Left lung (tissue), 4 donors: ENCODE measurements at regions not wholly inside any gene's neighbourhood (a gene's known extent, or its start where the extent isn't known, plus 50 kb on each side); places are given as distances from the start of the nearest gene placed in this dataset.

ENCODE experiments used
- ATAC-seq: fragments of 200-7000 bp; cut with Tn5 transposase; one replicate; pipeline ENCODE4 v1.9.1; 2020; ENCODE audit warnings: moderate library complexity
- DNase-seq, 4 donors: peaks; one replicate each; pipeline ENCODE4 v3.0.0-alpha.2; 2013 to 2020
- H3K27ac ChIP-seq, 2 donors: fragments of 200-600 bp; sonication (generic) in 1 of 2; one replicate each; pipeline versions ENCODE4 v1.5.0 to v1.8.0; 2020 to 2021
- H3K27me3 ChIP-seq, 2 donors: fragments of 200-600 bp; sonication (generic) in 1 of 2; one replicate each; pipeline versions ENCODE4 v1.5.0 to v1.8.0; 2020 to 2021
- H3K36me3 ChIP-seq, 2 donors: fragments of 200-600 bp; sonication (generic) in 1 of 2; one replicate each; pipeline versions ENCODE4 v1.5.0 to v1.8.0; 2020 to 2021
- H3K4me1 ChIP-seq, 2 donors: fragments of 200-600 bp; one replicate each; pipeline ENCODE4 v1.8.0; 2021
- H3K4me3 ChIP-seq, 2 donors: fragments of 200-600 bp; sonication (generic) in 1 of 2; one replicate each; pipeline versions ENCODE4 v1.5.0 to v1.8.0; 2020 to 2021; ENCODE audit warnings: mild to moderate bottlenecking in 1 of 2
- H3K9me3 ChIP-seq, 2 donors: fragments of 200-600 bp; sonication (generic) in 1 of 2; one replicate each; pipeline versions ENCODE4 v1.5.0 to v1.8.0; 2020 to 2021
- intact Hi-C, 2 donors: fragments of 100-400 bp; cut with DNase I; formaldehyde crosslinking; loops; one replicate each; pipeline versions ENCODE4 v1.11.2 to v1.14.2; 2022
- TF ChIP-seq, protein P1 (sequence below), 2 donors: fragments of 200-600 bp; sonication (generic) in 1 of 2; IDR thresholded peaks; one replicate each; pipeline versions ENCODE4 v1.5.0 to v1.8.0; 2021; ENCODE audit warnings: antibody characterized with exemption in 2 of 2
- donor health status: DM: no; HTN: yes; CAD: no.
- donor health status: DM: no; HTN: no; CAD: no.

DNA sequence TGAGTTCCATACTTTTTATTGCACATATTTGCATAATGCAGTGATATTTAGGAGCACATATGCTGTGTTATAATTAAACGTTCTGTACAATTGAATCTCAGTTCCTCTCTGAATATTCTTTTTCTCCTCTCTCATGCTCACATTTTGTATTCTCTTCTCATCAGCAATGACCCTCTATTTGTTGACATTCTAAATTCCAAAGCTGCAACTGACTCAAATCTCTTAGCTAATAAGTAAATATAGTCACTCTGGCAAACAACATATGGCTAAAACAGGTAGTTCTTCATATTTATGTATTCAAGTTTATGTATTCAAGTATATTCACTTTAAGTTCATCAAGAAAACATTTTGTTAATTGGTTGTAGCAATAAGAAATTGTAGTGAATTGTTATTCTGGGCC is 907.4 kb upstream of the VRK2 start:
- no peak for ATAC-seq

DNA sequence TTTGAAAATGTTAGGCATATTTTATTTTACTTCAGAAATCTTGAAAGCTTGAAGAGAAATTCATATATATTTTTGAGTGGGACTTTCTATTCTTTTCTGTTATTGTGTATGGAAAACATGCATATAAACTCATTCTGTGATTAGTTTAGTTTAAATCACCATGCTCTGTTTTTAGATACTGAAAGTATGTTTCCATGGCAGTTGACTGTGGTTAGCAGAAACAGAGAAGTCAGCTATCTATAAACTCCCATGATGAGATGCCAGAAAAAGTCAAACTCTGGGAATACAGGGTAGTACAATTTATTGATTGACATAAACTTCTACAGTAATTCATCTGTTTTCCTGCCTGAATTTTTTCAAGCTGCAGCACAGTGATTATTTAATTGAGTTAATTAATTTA is 905.3 kb upstream of the VRK2 start:
- no peak overlapping the region for H3K4me3 ChIP-seq
- DNase-seq (no peak), ATAC-seq (no peak)
- H3K36me3 ChIP-seq, result no peaks in the 10 kb centered on the region
- peaks cover 0 to 9% of the 10 kb centered on the region in 2 donors for H3K9me3 ChIP-seq
- H3K4me1 ChIP-seq, result no peaks in the 10 kb centered on the region
- H3K27ac ChIP-seq, result no peak overlapping the region
- TF ChIP-seq, protein P1, sequence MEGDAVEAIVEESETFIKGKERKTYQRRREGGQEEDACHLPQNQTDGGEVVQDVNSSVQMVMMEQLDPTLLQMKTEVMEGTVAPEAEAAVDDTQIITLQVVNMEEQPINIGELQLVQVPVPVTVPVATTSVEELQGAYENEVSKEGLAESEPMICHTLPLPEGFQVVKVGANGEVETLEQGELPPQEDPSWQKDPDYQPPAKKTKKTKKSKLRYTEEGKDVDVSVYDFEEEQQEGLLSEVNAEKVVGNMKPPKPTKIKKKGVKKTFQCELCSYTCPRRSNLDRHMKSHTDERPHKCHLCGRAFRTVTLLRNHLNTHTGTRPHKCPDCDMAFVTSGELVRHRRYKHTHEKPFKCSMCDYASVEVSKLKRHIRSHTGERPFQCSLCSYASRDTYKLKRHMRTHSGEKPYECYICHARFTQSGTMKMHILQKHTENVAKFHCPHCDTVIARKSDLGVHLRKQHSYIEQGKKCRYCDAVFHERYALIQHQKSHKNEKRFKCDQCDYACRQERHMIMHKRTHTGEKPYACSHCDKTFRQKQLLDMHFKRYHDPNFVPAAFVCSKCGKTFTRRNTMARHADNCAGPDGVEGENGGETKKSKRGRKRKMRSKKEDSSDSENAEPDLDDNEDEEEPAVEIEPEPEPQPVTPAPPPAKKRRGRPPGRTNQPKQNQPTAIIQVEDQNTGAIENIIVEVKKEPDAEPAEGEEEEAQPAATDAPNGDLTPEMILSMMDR (IDR thresholded peaks at IDR 0.05), result no peak
- intact Hi-C loops, result no loop called here
- H3K27me3 ChIP-seq, result no peaks in the 10 kb centered on the region

More for the DNA sequence above, 907.4 kb upstream of the VRK2 start:
- Histone ChIP-seq H3K27me3 (no peaks in the 10 kb centered on the region), H3K27ac (no peak overlapping the region), H3K4me1 (no peaks in the 10 kb centered on the region), H3K36me3 (no peaks in the 10 kb centered on the region), H3K9me3 (no peaks in the 10 kb centered on the region), H3K4me3 (no peak overlapping the region)
- DNase-seq, result no peak
- TF ChIP-seq, protein P1 (IDR thresholded peaks at IDR 0.05), result no peak
- intact Hi-C loops, result no loop called here

DNA sequence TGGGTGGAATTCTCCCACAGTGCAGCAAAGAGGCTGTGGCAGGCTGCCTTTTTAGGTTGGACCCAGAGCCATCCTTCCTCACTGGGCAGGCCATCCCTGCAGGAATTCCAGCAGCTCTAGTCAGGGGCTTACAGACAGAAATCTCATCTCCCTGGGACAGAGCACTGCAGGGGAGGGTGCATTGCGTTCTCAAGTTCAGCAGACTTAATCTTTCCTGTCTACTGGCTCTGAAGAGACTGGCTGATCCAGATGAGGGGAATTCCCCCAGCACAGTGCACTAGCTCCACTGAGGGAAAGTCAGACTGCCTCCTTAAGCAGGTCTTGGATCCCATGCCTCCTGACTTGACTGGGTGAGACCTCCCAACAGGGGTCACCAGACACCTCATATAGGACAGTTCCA is 899.7 kb upstream of the VRK2 start:
- no peak for DNase-seq
- no peaks in the 10 kb centered on the region for H3K36me3 ChIP-seq
- H3K4me3 ChIP-seq, result no peak overlapping the region
- no peaks in the 10 kb centered on the region for H3K27me3 ChIP-seq
- TF ChIP-seq, protein P1 (IDR thresholded peaks at IDR 0.05), result no peak
- peaks cover 0 to 33% of the 10 kb centered on the region in 2 donors for H3K9me3 ChIP-seq
- H3K27ac ChIP-seq, result no peak overlapping the region
- no peaks in the 10 kb centered on the region for H3K4me1 ChIP-seq
- ATAC-seq, result no peak
- intact Hi-C loops, result no loop called here

DNA sequence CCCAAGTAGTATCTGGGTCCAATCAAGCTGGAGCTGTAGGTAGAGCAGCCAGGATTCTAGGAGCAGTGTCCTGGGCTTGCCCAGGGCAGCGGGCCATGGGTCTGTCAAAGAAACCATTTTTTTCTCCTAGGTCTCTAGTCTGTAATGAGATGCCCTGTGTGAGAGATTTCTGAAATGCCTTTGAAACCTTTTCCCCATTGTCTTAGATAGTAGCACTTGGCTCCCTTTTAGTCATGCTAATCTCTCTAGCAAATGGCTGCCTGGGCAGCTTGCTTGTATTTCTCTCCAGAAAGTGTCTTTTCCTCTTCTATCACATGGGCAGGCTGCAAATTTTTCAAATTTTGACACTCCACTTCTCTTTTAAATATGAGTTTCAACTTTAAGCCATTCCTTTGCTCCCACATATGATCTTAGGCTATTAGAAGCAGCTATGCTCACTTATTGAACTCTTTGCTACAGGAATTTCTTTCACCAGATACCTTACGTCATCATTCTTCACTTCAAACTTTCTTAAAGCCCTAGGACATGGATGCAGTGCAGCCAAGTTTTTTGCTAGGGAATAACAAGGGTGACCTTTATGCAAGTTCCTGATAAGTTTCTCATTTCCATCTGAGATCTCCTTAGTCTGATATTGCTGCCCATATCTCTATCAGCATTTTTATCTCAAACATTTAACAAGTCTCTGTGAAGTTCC is 890.2 kb upstream of the VRK2 start:
- H3K36me3 ChIP-seq, result no peaks in the 10 kb centered on the region
- TF ChIP-seq, protein P1 (IDR thresholded peaks at IDR 0.05), result no peak
- no peak overlapping the region for H3K4me3 ChIP-seq
- no peaks in the 10 kb centered on the region for H3K4me1 ChIP-seq
- intact Hi-C loops, result no loop called here
- peak in 1 of 4 donors; percentile 6 for DNase-seq
- peaks cover 0 to 11% of the 10 kb centered on the region in 2 donors for H3K9me3 ChIP-seq
- ATAC-seq, result no peak
- no peaks in the 10 kb centered on the region for H3K27me3 ChIP-seq
- no peak overlapping the region for H3K27ac ChIP-seq

DNA sequence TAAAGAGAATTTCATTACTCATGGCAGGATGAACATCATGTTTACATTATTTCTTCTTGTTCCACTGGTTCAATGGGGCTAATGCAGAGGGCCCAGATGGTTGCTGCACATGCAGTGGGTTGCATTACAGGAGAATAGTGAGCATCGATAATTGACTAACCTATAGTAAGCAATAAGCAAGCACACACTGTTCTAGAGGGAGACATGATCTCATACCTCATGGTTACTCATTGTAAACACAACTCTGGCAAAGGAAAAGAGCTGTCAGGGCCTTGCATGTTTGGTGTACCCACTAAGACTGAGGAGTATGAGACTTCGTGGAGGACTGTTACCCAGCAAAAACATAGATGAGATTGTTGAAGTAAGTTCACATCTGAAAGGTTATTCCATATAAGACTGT is 885.6 kb upstream of the VRK2 start:
- intact Hi-C loops, result no loop called here
- no peaks in the 10 kb centered on the region for H3K4me1 ChIP-seq
- no peak overlapping the region for H3K4me3 ChIP-seq
- TF ChIP-seq, protein P1 (IDR thresholded peaks at IDR 0.05), result no peak
- H3K36me3 ChIP-seq, result no peaks in the 10 kb centered on the region
- no peak overlapping the region for H3K27ac ChIP-seq
- H3K9me3 ChIP-seq, result peaks cover 0 to 3% of the 10 kb centered on the region in 2 donors
- H3K27me3 ChIP-seq, result no peaks in the 10 kb centered on the region
- DNase-seq (no peak), ATAC-seq (no peak)
